HG02884 (cell line): ENCODE measurements at regions not wholly inside any gene's neighbourhood (a gene's known extent, or its start where the extent isn't known, plus 50 kb on each side); places are given as distances from the start of the nearest gene placed in this dataset.
"Not testable (repeated sequence)": the region's sequence is repeated elsewhere in the genome, so short reads cannot be mapped to it uniquely, and the experiment has no call there.

Experiments used
- ATAC-seq: cut with Tn5 transposase; IDR thresholded peaks from one replicate; pipeline ENCODE4 v1.9.1; 2021; ENCODE audit warnings: mild to moderate bottlenecking, moderate library complexity; ENCODE audit not compliant: unreplicated experiment

DNA sequence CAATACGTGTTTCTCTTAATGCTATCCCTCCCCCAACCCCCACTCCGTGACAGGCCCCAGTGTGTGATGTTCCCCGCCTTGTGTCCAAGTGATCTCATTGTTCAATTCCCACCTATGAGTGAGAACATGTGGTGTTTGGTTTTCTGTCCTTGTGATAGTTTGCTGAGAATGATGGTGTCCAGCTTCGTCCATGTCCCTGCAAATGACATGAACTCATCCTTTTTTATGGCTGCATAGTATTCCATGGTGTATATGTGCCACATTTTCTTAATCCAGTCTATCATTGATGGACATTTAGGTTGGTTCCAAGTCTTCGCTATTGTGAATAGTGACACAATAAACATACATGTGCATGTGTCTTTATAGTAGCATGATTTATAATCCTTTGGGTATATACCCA lies 52.5 kb downstream of the KIAA0408 start:
- not testable (repeated sequence) for ATAC-seq

- ATAC-seq: no peak
These were observed 53.1 kb downstream of the KIAA0408 start for GRCh38 chr6:127406122-127406521.

DNA sequence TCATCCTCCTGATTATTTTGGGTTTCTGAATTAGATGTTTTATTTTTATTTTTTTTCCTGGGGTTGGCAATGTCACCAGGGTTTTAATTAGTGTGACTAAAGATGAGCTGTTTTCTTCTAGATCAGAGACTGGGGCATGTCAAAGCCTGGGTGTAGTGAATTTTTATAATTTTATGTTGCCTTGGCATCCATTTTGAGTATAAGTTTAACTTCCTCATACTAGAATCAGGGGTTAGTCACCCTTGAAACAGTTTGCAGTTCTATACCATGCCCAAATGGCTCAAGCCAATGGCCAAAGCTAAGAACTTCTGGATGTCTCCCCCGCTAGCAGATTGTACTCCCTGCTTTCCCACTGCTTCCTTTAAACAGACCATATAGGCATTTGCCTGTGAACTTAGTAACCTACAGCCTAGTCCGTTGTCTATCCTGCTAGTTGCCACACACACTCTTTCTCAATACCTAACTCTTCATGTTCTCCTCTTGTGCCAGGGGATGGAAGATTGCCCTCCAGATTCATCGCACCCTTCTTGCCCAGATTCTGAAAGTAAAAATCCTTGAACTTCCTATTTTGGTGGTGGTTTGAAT lies 54.5 kb downstream of the KIAA0408 start:
- no peak for ATAC-seq

GRCh38 chr6:127404133-127404532 lies 55.1 kb downstream of the KIAA0408 start:
- peak; percentile 63 for ATAC-seq

GRCh38 chr6:127403636-127404035 lies 55.6 kb downstream of the KIAA0408 start:
- ATAC-seq: peak; percentile 76

GRCh38 chr6:127402890-127403617 lies 56.1 kb downstream of the KIAA0408 start:
- ATAC-seq: peak; percentile 39

DNA sequence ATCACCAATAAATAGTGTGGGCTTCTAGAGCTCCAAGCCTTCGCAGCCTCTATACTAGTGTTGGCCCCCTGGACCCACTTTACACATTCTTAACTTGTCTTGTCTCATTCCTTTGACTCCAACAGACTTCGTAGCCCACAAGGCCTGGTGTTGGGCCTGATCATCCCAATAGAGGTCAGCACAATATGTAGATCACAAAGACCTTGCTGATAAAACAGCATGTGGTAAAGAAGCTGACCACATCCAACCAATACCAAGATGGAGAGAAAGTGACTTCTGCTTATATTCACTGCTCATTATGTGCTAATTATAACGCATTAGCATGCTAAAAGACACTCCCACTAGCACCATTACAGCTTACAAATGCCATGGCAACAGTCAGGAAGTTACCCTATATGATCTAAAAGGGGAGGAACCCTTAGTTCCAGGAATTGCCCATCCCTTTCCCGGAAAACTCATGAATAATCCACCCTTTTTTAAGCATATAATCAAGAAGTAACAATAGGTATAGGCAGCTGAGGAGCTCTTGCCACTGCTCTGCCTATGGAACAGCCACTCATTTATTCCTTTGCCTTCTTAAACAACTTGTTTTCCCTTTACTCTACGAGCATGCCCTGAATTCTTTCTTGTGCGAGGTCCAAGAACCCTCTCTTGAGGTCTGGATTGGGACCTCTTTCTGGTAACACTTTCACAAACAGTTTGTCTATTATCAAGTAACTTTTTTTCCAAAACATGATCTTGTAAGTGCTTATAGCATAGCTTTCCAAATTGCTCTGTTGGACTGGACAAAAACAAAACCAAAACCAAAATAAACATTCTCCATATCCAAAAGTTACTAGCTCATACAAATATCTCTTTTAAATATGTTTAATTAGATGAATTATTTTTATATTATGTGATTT lies 54.6 kb upstream of the ECHDC1 start:
- ATAC-seq: no peak

DNA sequence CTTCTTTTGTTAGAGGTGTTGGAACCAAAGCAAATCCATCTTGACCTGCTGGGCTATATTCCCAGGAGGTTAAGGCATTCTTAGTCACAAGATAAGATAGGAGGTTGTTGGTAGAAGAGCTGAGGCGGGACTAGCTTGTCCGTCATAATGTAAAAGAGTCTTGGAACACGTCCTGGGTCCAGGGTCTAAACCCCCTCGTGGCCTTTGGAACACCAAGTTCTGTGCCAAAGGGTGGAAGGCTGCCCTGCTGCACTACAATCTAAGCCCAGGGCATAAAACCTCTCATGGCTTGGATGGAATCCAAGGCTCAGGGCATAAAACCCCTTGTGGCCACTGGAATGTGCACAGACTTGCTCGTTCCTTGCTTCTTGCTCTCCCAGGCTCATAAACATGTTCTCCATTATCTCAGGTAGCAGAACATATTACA lies 53.8 kb upstream of the ECHDC1 start:
- ATAC-seq: not testable (repeated sequence)
